GM06990 (cell line): ENCODE measurements at regions not wholly inside any gene's neighbourhood (a gene's known extent, or its start where the extent isn't known, plus 50 kb on each side); places are given as distances from the start of the nearest gene placed in this dataset.
"Not testable (repeated sequence)": the region's sequence is repeated elsewhere in the genome, so short reads cannot be mapped to it uniquely, and the experiment has no call there.

Experiments
- DNase-seq: peaks from one replicate; pipeline ENCODE4 v3.0.0-alpha.2; 2011; ENCODE audit not compliant: insufficient read length; ENCODE audit errors: extremely low read depth
- H3K27me3 ChIP-seq: replicated peaks from 2 replicates; pipeline ENCODE4 v1.6.0; 2011; ENCODE audit warnings: low read length; ENCODE audit not compliant: control insufficient read depth, insufficient read depth
- H3K36me3 ChIP-seq: 2 replicates; pipeline ENCODE4 v1.5.1; 2011; ENCODE audit warnings: low read length; ENCODE audit not compliant: control insufficient read depth, insufficient read depth
- H3K4me3 ChIP-seq: replicated peaks from 2 replicates; pipeline ENCODE4 v1.5.1; 2011; ENCODE audit warnings: low read depth, mild to moderate bottlenecking, control low read depth, low read length
- TF ChIP-seq, protein P1 (sequence below): IDR thresholded peaks from 2 replicates; pipeline ENCODE4 v1.5.1; 2011; ENCODE audit warnings: low read length, control low read depth, mild to moderate bottlenecking, inconsistent platforms; ENCODE audit not compliant: insufficient read depth, poor library complexity, severe bottlenecking

DNA sequence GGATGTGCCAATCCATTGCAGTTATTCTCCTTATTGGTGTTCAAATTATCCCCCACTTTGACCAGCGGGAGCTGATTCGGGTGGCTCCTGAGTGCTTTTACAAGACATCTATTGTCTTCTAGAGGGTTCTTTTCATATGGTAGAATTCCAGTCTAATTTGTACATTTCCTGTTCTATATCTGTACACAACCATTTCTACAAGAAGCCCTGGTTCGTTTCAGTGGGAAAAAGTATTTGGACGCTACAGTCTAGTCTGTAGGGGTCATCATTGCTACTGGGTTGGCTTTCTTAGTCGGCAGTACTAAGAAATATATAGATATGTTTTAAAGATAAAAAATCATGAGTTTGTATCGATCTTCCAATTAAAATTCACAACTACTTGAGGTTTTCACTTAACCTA lies 262.6 kb downstream of the MAP2K6 start:
- Histone ChIP-seq H3K4me3 (no peak overlapping the region), H3K27me3 (no peaks in the 10 kb centered on the region), H3K36me3 (no peaks in the 10 kb centered on the region)
- TF ChIP-seq, protein P1, sequence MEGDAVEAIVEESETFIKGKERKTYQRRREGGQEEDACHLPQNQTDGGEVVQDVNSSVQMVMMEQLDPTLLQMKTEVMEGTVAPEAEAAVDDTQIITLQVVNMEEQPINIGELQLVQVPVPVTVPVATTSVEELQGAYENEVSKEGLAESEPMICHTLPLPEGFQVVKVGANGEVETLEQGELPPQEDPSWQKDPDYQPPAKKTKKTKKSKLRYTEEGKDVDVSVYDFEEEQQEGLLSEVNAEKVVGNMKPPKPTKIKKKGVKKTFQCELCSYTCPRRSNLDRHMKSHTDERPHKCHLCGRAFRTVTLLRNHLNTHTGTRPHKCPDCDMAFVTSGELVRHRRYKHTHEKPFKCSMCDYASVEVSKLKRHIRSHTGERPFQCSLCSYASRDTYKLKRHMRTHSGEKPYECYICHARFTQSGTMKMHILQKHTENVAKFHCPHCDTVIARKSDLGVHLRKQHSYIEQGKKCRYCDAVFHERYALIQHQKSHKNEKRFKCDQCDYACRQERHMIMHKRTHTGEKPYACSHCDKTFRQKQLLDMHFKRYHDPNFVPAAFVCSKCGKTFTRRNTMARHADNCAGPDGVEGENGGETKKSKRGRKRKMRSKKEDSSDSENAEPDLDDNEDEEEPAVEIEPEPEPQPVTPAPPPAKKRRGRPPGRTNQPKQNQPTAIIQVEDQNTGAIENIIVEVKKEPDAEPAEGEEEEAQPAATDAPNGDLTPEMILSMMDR: no peak
- DNase-seq: no peak

DNA sequence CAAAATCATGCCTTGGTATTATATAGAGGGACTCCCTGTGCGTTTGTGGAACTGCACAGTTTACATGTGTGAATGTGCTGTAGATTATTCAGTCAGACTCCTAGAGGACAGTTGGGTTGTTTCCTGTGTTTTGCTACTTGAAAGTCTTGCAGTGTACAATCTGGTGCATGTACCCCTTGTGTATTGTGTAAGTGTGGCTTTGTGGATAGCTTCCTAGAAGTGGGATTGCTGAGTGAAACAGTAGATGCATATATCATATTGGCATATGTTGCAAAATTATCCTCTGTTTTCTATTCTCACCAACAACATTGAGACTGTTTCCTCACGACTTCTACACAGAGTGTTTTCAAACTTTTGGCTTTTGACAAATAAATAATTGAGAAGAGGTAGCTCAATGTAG lies 263.7 kb downstream of the MAP2K6 start:
- no peaks in the 10 kb centered on the region for H3K36me3 ChIP-seq
- DNase-seq: no peak
- TF ChIP-seq, protein P1: no peak
- H3K27me3 ChIP-seq: no peaks in the 10 kb centered on the region
- H3K4me3 ChIP-seq: no peak overlapping the region

DNA sequence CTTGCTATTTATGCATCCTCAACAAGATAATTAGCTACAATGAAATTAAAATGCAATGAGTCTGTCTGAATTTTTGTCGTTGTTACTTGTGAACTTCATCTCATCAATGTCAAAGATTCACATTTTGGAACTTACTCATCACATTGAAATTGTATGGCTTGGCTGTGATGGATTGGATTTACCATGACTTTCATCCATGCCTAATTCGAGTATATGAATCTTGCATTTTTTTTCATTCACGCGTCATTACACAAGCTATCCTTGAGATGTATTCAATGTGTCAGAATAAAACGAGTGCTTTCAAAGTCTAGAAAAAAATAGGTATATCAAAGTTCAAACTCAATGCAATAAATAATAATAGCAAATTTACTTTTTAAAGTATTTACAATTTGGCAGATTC lies 265.3 kb downstream of the MAP2K6 start:
- H3K4me3 ChIP-seq: no peak overlapping the region
- H3K36me3 ChIP-seq: no peaks in the 10 kb centered on the region
- no peaks in the 10 kb centered on the region for H3K27me3 ChIP-seq
- DNase-seq: no peak
- TF ChIP-seq, protein P1: no peak

DNA sequence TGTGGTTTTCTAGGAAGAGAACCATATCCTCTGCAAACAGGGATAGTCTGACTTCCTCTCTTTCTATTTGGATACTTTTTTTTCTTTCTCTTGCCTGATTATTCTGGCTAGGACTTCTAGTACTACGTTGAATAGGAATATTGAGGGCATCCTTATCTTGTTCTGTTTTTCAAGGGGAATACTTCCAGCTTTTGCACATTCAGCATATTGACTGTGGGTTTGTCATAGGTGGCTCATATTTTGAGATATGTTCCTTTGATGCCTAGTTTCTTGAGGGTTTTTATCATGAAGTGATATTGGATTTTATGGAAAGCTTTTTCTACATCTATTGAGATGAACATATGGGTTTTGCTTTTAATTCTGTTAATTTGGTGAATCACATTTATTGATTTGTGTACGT lies 269.8 kb downstream of the MAP2K6 start:
- TF ChIP-seq, protein P1: no peak
- no peak for DNase-seq
- no peak overlapping the region for H3K4me3 ChIP-seq
- no peaks in the 10 kb centered on the region for H3K36me3 ChIP-seq
- no peaks in the 10 kb centered on the region for H3K27me3 ChIP-seq

DNA sequence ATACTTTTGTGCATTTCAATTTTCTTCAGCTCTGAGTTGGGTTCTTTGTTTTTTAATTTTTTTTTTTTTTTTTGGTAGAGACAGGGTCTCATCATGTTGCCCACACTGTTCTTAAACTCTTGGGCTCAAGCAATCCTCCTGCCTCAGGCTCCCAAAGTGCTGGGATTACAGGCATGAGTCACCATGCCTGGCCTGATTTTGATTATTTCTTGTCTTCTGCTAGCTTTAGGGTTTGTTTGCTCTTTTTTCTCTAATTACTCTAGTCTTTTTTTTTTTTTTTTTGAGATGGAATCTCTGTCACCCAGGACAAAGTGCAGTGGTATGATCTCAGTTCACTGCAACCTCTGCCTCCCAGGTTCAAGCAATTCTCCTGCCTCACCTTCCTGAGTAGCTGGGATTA lies 270.7 kb downstream of the MAP2K6 start:
- not testable (repeated sequence) for DNase-seq, H3K36me3 ChIP-seq, H3K4me3 ChIP-seq, H3K27me3 ChIP-seq

DNA sequence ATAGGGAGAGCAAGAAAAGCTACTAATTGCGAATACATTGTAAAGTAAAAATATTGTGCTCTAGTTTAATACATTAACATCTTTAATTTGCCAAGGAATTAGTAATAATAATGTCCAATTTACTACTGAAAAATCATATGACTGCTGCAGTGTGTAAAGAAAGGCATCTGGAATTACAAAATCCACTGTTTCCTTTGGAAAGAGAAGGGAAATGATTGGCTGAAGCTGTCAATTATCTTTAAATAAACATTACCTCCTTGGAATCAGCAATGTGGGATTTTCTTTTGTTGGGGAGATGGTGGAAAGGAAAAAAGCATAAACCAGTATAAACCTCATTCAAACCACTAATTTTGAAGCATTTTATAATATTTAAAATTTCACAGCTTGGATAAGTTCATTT lies 276.0 kb downstream of the MAP2K6 start:
- no peaks in the 10 kb centered on the region for H3K27me3 ChIP-seq
- H3K4me3 ChIP-seq: no peak overlapping the region
- DNase-seq: no peak
- TF ChIP-seq, protein P1: no peak
- H3K36me3 ChIP-seq: no peaks in the 10 kb centered on the region
